SHP77 (cell line): ENCODE measurements at regions not wholly inside any gene's neighbourhood (a gene's known extent, or its start where the extent isn't known, plus 50 kb on each side); places are given as distances from the start of the nearest gene placed in this dataset.
"Not testable (repeated sequence)": the region's sequence is repeated elsewhere in the genome, so short reads cannot be mapped to it uniquely, and the experiment has no call there.

Source experiments
- DNase-seq, 2 experiments: peaks; one replicate each; lab custom pipeline; 2025; lab: John Stamatoyannopoulos, UW

DNA sequence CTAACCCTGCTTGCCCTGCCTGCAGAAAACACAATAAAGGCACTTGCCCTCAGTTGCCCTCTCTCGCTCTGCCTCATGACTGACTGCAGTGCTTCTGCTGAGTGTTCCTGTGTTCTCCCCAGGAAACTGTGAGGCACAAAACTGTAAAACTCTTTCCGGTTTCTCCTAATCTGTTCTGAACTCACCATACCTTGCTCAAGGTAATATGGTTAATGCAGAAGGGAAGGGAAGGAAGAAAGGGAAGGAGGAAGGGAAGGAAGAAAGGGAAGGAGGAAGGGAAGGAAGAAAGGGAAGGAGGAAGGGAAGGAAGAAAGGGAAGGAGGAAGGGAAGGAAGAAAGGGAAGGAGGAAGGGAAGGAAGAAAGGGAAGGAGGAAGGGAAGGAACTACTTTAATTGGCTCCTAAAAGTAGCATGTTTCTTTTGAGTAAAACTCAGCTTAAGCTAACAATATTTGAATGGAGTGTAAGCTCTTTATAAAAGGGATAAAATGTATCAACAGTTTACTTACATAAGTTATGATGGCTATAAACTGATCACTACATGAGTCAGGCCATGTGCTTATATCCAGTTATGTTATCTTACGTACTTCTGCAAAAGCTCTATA lies 334.0 kb upstream of the CLEC14A start:
- no peak for DNase-seq

- no peak for DNase-seq
Measured at GRCh38 chr14:38583471-38583870, 327.6 kb upstream of the CLEC14A start.

DNA sequence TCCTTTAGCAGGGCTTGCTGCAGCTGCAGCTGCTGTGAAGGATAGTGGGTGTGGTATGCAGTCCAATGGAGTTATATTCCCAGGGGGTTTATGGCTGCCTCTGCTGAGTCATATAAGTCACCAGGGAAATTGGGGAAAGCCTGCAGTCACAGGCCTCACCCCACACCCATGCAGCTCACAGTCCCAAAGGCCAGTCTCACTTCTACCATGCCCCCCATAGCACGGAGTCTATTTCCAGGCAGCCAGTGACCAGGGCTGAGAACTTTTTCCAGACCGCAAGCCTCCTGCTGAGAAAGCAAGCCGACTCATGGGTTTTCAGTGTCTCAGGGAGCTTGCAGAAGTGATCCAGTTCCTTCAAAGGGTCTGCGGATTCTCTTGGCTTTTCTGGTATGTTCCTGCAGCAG lies 322.4 kb upstream of the CLEC14A start:
- DNase-seq = no peak

- no peak for DNase-seq
Measured at GRCh38 chr14:38567703-38568102, 311.8 kb upstream of the CLEC14A start.

- no peak for DNase-seq
Measured at GRCh38 chr14:38561657-38562056, 305.8 kb upstream of the CLEC14A start.

DNA sequence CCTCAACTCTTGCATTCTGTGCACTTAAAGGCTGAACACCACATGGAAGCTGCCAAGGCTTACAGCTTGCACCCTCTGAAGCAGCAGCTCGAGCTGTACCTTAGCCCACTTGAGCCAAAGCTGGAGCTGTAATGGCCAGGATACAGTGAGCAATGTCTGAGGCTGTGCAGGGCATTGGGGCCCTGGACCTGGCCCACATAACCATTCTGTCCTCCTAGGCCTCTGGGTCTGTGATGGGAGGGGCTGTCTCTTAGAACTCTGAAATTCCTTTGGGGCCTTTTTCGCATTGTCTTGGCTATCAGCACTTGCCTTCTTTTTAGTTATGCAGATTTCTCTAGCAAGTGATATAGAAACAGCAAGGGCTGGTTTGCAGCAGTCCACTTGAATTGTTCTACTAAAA lies 303.8 kb upstream of the CLEC14A start:
- DNase-seq = no peak

DNA sequence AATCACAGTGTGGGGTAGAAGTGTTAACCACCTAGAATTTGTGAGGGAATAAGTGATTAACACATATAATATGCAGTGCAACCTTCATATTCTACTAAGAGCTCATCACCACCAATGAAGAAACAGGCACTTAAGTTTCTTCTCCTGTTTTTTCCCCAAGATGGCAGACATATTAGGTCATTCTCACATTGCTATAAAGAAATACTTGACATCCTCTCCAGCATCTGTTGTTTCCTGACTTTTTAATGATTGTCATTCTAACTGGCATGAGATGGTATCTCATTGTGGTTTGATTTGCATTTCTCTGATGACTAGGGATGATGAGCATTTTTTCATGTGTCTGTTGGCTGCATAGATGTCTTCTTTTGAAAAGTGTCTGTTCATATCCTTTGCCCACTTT lies 301.5 kb upstream of the CLEC14A start:
- DNase-seq = not testable (repeated sequence)

DNA sequence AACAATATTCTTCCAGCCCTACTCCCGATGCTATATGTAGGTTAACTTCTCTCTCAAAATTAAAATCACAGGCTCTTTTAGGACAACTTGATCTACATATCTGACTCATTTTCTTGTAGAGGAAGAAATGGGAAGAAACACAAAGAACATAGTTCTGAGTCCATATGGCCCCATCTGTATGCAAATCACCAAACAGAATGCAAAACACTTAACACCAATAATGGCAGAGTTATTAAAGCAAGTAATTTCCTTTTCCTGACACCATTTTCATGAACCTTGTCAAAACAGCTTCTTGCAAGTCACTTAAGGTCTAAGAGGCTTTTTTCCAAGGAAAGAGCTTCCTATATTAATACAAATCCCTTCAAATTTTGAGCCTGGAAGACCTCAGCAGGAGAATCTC lies 300.4 kb upstream of the CLEC14A start:
- no peak for DNase-seq

DNA sequence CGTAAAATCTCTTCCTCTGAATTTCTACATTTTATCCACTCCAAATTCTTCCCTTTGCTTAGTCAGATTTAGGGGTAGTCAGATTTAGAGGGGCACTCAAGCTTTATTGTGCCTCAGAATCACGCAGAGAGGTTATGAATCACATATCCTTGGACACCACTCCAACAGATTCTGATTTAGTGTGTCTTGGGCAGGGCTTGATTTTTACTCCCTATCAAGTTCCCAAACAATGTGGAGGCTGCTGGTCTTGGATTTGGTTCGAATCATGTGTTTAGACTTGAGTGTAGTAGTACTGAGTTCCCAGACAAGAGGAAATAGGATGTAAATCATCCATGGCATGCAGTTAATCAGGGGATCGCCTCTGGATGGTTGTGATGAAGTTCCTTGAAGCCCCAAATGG lies 298.1 kb upstream of the CLEC14A start:
- no peak for DNase-seq

DNA sequence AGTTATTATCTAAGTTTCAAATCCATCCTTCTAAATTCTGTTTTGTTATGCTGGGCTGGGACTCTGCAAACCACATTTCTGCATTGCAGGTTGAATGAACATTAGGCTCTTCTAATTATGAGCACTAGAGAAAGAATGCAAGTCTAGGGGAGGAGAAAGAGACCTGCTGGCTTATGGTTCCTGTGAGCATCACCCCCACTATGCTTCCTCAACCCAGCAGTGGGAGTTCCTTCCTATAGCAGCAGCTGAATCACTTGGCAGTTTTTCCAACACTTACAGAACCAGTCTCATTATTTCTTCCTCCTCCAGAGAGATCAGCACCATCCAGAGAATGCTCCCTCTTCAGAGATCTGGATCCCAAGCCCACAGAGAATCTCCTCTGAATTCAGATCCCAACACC lies 297.7 kb upstream of the CLEC14A start:
- no peak for DNase-seq

DNA sequence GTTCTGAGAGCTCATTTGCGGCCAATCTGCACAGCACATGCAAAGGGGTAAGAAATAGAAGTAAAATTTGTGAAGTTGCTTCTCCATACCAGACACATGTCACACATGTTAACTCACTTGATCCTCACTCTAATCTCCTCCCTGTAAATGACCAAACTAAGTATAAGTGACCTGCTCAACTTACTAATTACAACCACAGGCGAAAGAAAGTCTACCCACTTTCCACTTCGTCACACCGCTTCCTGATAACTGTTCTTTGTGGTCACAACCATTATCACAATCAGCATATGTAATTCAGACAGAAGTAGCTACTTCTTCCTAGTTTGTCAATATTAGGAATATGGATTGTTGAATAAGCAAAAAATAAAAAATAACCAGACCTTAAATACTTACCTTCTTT lies 293.7 kb upstream of the CLEC14A start:
- DNase-seq = no peak

GRCh38 chr14:38547961-38548490 lies 292.1 kb upstream of the CLEC14A start:
- DNase-seq = no peak

- no peak for DNase-seq
Measured at GRCh38 chr14:38546932-38547551, 291.1 kb upstream of the CLEC14A start.

DNA sequence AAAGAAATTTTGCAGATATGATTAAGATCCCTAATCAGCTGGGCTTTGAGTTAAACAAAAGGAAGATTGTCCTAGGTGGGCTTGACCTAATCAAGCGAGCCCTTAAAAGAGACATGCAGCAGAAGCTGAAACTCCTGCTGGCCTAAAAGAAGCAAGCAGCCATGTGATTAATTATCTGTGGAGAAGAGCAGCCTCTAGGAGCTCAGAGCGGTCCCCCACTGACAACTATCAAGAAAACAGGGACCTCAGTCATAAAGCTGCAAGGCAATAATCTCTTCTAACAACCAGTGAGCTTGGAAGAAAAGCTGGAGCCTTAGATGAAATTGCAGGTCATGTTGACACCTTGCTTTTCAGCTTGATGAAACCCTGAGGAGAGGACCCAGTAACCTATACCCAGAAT lies 288.9 kb upstream of the CLEC14A start:
- DNase-seq = no peak

DNA sequence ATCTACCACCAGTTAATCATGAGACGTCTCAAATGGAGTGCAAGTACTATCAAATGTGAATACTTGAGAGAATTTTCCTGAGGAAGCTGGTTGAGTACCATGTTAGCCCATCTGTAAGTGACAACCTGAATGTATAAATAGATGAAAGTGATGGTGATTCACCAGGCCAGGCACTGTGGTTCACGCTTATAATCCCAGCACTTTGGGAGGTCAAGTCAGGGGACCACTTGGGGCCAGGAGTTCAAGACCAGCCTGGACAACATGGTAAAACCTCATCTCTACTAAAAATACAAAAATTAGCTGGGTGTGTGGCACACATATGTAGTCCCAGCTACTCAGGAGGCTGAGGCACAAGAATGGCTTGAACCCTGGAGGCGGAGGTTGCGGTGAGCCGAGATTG lies 288.0 kb upstream of the CLEC14A start:
- DNase-seq = not testable (repeated sequence)

GRCh38 chr14:38538053-38538452 lies 282.2 kb upstream of the CLEC14A start:
- not testable (repeated sequence) for DNase-seq

- no peak for DNase-seq
Measured at GRCh38 chr14:38536376-38537038, 280.6 kb upstream of the CLEC14A start.

GRCh38 chr14:38528582-38528981 lies 272.7 kb upstream of the CLEC14A start:
- DNase-seq = no peak

DNA sequence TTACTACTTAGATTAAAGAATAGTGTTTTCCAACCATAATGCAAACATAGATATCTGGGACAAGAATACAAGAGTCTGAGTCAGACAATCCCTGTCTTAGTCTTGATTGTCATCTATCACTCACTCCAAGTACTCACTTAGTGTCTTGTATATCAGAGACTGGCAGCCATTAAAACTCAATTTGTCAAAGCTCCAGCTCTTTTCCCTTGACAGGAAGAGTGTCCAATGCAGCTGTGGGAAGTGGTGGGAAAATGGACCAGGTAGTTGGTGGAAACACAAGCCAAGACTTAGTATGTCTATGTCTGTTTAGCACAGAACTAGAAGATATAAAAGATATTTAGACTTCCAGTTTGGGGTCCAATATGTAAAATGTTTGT lies 271.6 kb upstream of the CLEC14A start:
- no peak for DNase-seq

DNA sequence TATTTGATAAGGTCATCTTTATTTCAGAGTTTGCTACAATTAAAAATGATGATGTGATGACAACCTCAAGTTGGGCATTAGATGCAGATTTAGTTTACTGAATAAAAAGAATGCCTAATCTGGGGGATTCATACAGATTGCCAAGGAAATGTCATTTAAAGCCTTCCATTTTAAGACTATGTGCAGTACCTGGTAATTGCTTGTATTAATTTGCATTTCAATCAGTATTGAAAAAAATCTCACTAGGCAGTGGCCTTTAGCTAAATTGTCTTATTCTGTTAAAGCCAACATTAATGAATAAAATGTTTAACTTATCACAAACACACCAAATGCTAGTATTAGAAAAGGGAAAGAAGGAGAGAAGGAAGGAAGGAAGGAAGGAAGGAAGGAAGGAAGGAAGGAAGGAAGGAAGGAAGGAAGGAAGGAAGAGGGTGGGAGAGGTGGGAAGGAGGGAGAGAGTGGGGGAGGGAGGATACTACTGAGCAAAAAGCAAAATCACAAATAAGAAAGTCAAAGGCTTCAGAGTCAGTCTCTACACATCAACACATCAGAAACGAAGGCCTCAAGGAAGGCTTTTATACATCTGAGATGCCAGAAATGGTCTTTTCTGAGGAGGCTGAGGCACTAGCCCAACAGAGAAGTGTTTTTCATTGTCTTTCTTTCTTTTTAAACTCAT lies 271.1 kb upstream of the CLEC14A start:
- no peak for DNase-seq

GRCh38 chr14:38524636-38525509 lies 269.0 kb upstream of the CLEC14A start:
- no peak for DNase-seq

DNA sequence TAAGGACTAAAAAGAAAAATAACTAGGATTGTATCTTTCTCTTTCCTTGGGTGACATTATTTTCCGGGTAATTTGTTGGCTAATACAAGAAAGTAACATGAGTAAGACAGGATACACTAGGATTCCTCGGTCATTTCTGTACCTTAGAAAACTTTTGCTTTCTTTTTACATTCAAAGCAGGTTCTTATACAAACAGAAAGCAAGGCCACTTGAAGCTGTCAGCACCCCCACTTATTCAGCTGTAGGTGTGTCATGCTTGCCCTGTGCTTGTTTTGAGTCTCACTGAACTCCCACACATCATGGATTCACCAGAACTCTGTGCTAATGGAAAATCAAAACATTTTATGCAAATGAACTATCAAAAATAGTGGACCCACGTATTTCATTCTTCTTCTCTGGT lies 266.8 kb upstream of the CLEC14A start:
- DNase-seq = no peak
